ENCODE measurements at regions not wholly inside any gene's neighbourhood (a gene's known extent, or its start where the extent isn't known, plus 50 kb on each side); places are given as distances from the start of the nearest gene placed in this dataset.

DNA sequence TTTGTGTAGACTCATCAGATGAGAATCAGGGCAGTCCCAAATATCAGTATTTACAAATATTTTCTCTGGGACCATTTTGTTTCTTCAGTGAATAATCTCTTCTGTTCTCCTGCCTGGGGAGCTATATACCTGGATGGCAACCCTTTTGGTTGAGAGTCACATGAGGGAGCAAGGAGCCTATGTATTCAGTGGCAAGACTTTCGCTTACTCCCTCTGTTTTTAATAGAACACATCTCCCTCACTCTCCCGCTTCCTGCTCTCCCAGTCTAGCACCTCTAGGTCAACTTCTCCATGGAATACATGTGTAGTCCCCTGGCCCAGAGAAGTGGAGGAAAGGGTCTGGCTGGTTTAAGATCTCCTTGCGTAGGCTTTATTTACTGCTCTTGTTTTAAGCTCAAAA, 600.3 kb downstream of the CCDC85A start:
- TF ChIP-seq, protein P1, sequence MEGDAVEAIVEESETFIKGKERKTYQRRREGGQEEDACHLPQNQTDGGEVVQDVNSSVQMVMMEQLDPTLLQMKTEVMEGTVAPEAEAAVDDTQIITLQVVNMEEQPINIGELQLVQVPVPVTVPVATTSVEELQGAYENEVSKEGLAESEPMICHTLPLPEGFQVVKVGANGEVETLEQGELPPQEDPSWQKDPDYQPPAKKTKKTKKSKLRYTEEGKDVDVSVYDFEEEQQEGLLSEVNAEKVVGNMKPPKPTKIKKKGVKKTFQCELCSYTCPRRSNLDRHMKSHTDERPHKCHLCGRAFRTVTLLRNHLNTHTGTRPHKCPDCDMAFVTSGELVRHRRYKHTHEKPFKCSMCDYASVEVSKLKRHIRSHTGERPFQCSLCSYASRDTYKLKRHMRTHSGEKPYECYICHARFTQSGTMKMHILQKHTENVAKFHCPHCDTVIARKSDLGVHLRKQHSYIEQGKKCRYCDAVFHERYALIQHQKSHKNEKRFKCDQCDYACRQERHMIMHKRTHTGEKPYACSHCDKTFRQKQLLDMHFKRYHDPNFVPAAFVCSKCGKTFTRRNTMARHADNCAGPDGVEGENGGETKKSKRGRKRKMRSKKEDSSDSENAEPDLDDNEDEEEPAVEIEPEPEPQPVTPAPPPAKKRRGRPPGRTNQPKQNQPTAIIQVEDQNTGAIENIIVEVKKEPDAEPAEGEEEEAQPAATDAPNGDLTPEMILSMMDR (IDR thresholded peaks at IDR 0.05; ENCODE audit: borderline replicate concordance, control extremely low read depth, extremely low read depth, insufficient read depth, missing control alignments) = no peak
- in situ Hi-C loops (cut with MboI; ENCODE audit: low sequenced_read_pairs, unreplicated experiment) = no loop called here
- no peak for DNase-seq (ENCODE audit: low spot score)

DNA sequence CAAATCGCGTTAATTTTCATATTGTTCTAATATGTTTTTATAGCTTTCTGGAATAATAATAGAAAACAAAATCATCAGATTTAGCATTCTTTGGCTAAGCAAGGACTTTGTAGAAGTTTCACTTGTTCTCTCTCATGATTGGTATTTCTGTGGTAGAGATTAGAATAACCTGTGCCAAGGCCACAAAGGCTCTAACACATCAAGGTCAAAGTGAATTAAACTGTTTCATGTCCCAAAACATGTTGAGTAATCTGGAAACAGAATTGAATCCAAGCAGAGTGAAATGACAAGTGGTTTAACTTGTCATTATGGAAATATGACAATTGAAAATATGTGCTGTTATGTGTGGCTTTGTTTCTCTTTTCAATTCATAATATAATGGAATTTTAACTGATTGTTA, 617.4 kb downstream of the CCDC85A start:
- DNase-seq (ENCODE audit: low spot score) = no peak
- TF ChIP-seq, protein P1 (IDR thresholded peaks at IDR 0.05; ENCODE audit: borderline replicate concordance, control extremely low read depth, extremely low read depth, insufficient read depth, missing control alignments) = no peak
- in situ Hi-C loops (cut with MboI; ENCODE audit: low sequenced_read_pairs, unreplicated experiment) = no loop called here

DNA sequence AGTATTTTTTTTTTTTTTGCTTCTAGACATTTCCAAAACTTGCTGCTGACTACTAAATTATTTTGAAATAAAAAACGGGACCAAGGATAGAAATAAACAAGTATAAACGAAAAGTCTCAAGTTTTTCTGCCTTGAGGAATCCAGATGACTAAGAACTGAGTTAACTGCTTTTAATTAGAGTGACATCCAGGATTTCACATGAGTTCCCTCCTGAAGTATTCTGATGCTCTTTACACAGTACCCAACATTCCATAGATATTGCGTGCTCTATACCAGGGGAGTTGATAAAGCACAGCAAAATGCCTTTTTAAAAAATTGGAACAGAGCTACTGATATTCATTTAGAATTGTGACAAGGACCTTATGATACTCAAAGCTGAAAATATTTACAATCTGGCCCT, 618.0 kb downstream of the CCDC85A start:
- DNase-seq (ENCODE audit: low spot score) = no peak
- TF ChIP-seq, protein P1 (IDR thresholded peaks at IDR 0.05; ENCODE audit: borderline replicate concordance, control extremely low read depth, extremely low read depth, insufficient read depth, missing control alignments) = no peak
- in situ Hi-C loops (cut with MboI; ENCODE audit: low sequenced_read_pairs, unreplicated experiment) = no loop called here

GRCh38 chr2:56803596-56803995, 619.8 kb downstream of the CCDC85A start:
- in situ Hi-C loops (cut with MboI; ENCODE audit: low sequenced_read_pairs, unreplicated experiment) = no loop called here
- no peak for DNase-seq (ENCODE audit: low spot score)
- TF ChIP-seq, protein P1 (IDR thresholded peaks at IDR 0.05; ENCODE audit: borderline replicate concordance, control extremely low read depth, extremely low read depth, insufficient read depth, missing control alignments) = no peak

DNA sequence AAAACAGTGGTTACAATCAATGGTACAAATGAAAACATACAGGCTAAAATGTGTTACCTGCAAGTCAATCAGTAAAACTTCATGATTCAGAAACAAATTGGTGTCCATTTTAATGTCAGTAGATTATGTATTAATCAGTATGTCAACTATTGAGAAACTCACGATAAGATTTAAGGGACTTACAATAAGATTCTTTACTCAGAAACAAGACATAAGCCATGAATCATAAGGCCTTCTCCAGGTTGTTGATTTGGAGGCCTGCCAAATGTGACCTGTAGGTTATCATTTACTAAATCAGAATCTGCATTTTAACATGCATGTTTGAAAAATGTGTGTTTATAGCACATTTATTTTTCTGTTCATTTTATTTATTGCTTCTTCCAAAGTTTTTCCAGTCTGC, 623.1 kb downstream of the CCDC85A start:
- TF ChIP-seq, protein P1 (IDR thresholded peaks at IDR 0.05; ENCODE audit: borderline replicate concordance, control extremely low read depth, extremely low read depth, insufficient read depth, missing control alignments) = no peak
- in situ Hi-C loops (cut with MboI; ENCODE audit: low sequenced_read_pairs, unreplicated experiment) = no loop called here
- DNase-seq (ENCODE audit: low spot score) = no peak

- in situ Hi-C loops (cut with MboI; ENCODE audit: low sequenced_read_pairs, unreplicated experiment) = no loop called here
- TF ChIP-seq, protein P1 (IDR thresholded peaks at IDR 0.05; ENCODE audit: borderline replicate concordance, control extremely low read depth, extremely low read depth, insufficient read depth, missing control alignments) = no peak
- DNase-seq (ENCODE audit: low spot score) = no peak
Observed at GRCh38 chr2:56807861-56808260, 624.1 kb downstream of the CCDC85A start.

- TF ChIP-seq, protein P1 (IDR thresholded peaks at IDR 0.05; ENCODE audit: borderline replicate concordance, control extremely low read depth, extremely low read depth, insufficient read depth, missing control alignments) = no peak
- in situ Hi-C loops (cut with MboI; ENCODE audit: low sequenced_read_pairs, unreplicated experiment) = no loop called here
- no peak for DNase-seq (ENCODE audit: low spot score)
Observed at GRCh38 chr2:56811401-56811800, 627.6 kb downstream of the CCDC85A start.

Measured in GM13976 (cell line).